ENCODE measurements at regions not wholly inside any gene's neighbourhood (a gene's known extent, or its start where the extent isn't known, plus 50 kb on each side); places are given as distances from the start of the nearest gene placed in this dataset.

DNA sequence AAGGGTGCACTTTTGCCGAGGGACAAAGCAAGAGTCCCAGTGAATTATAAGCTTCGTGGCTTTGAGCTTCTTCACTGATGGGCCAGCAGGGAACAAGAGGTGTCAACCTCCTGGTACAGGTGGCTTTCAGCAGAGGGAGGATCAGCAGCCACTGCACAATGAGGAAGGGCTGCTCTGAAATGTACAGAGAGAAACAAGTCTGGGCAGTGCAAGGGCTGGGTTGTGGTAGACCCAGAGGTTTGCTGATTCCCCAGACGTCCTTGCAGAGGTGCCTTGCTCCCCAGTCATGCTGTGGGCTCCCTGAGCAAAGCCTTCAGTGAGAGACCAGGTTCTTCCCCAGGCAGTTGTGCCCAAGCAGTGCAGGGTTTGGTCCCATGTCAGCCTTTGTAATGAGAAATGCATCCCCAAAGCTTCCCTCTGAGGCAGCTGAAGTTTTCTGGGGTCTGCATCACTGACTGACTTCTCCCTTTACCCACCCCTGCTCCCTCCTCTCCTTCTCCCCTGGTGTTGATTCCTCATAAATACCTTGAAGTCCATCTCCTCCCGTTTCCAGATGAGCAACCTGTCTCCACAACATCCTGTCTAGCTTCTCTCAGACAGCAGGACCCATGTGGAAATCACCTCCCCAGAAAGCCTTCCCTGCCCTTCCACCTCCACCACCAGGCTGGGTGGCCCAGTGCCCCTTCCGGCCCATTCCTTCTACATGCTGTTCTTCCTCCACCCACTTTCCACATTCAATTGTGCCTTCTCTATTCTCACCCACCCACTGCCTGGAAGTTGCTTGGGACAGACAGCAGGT lies 599.6 kb upstream of the ADAMTS16 start:
- DNase-seq: no peak

GRCh38 chr5:4541334-4541733 lies 598.8 kb upstream of the ADAMTS16 start:
- no peak for DNase-seq

- DNase-seq: no peak
Measured at GRCh38 chr5:4542145-4542778, 597.9 kb upstream of the ADAMTS16 start.

GRCh38 chr5:4544049-4544670 lies 596.0 kb upstream of the ADAMTS16 start:
- DNase-seq: no peak

GRCh38 chr5:4547547-4547946 lies 592.6 kb upstream of the ADAMTS16 start:
- DNase-seq: no peak

GRCh38 chr5:4548341-4548740 lies 591.8 kb upstream of the ADAMTS16 start:
- no peak for DNase-seq

- no peak for DNase-seq
Measured at GRCh38 chr5:4549351-4549750, 590.8 kb upstream of the ADAMTS16 start.

DNA sequence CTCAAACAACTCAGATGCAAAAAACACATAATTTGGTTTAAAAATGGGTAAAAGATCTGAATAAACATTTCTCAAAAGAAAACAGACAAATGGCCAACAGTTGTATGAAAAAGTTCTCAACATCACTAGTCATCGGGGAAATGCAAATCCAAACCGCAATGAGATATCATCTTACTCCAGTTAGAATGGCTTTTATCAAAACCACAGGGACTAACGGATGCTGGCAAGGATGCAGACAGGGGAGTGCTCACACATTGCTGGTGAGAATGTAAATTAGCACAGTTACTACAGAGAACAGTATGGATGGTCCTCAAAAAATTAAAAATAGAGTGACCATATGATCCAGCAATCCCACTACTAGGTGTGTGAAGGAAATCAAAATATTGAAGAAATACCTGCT lies 589.1 kb upstream of the ADAMTS16 start:
- DNase-seq: no peak

GRCh38 chr5:4553130-4553529 lies 587.0 kb upstream of the ADAMTS16 start:
- DNase-seq: no peak

- no peak for DNase-seq
Measured at GRCh38 chr5:4553978-4554377, 586.2 kb upstream of the ADAMTS16 start.

DNA sequence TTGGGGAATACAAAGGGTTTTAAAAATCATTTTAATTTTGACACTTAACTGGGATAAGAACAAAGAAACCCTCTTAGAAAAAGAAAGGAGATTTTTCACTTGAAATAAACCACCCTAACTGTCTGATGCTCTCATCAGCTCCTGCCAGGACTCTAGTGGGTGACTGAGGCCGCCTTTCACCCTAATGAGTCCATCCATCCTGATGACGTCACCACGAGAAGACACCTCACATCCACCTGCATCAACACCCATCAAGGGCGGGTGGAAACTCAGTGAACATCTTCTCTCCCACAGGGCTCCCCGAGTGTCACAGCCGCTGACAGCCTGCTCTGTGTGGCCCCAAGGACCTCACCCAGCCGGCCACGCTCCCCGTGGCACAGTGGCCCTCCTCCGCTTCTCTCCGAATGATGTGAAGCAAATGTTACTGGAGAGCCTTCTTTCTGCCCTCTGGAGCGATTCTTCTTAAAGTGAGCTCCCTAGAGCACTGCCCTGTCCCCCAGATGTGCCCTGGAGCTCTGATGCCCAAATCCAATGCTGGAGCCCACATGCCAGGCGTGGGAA lies 584.3 kb upstream of the ADAMTS16 start:
- no peak for DNase-seq

- DNase-seq: no peak
Measured at GRCh38 chr5:4561403-4561802, 578.7 kb upstream of the ADAMTS16 start.

DNA sequence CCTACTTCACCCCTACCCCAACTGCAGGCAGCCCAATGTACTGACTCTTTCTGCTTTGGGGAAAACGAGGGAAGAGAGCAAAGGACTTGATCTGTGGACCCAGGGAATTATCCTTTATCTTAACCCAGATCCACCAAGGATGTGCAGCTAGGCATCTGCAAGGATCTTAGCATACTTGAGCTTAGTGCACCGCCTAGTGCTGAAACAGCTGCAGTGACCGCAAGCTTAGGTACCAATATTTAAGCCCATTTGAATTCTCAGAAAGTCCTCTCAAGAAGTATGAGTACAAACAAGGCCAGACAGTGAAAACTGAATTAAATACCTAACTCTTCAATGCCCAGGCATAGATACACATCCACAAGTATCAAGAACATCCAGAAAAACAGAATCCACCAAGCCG lies 576.7 kb upstream of the ADAMTS16 start:
- no peak for DNase-seq

DNA sequence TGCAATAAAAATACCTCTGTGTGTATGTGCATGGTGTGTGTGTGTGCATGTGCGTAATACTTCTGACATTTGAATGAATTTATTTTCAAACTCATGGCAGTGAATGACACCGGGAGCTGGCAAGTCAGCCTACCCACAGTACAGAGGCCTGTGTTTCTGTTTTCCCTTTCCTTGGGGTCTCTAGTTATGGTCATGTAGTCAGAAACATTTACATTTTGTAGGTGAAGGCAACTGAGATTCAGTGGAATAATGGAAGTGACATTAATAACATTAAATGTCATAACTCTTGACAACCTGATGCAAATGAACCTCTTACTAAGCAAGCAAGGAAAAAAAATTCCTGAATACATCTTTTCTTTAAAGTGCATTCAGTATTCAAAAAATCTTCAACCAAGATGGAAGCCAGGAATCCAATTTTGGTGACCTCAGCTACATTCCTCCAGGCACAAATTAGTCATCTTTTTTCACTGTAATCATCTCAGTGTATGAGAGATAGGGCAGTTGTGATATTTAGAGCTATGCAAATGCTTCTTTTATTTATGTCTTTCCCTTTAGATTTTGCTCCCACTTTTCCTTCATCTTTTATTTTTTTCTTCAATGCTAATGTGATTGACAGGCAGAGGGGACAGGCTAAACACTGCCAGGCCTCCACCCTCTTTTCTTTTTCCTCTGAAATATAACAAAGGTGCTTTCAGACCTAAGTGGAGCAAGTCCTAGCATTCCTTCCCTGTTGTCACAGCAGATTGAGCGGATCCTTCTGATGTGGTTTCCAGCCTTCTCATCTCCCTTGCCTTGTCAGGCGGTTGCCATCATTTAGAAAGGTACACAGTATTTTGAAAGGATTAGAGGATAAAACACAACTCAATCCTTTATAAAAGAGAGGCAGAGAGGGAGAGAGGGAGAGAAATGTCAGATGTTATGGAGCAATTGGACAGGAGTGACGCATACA lies 569.8 kb upstream of the ADAMTS16 start:
- no peak for DNase-seq

DNA sequence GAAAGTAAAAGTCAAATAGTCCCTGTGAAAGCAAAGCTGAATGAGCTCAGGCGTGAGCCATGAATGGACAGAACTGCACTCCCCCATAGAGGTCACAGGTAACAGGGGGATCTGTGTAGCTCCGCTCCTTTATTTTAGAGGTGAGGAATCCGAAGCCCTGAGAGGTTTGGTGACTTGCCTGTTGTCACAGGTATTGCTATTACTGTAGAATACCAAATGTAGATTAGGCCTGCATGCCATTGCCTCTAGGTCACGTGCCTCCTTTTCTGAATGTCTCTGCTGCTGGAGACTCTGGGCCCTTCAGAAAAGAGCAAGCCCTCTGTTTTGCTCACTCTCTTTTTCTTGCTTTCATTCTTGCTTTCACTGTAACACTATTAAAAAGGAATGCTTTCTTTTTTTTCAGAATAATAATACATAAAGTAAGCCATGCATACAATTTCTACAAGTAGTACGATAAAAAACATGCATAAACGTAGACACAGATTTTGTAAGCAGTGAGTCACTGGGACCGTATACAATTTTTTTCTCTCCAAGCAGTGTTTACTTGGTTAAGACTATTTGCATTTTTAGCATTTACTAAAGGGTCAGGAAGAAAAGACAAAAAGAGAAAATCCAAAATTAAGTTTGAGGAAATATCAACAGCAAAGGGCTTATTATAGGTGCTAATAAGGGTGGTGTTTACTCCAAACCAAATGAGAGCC lies 568.7 kb upstream of the ADAMTS16 start:
- DNase-seq: no peak

GRCh38 chr5:4572311-4573100 lies 567.6 kb upstream of the ADAMTS16 start:
- DNase-seq: no peak

DNA sequence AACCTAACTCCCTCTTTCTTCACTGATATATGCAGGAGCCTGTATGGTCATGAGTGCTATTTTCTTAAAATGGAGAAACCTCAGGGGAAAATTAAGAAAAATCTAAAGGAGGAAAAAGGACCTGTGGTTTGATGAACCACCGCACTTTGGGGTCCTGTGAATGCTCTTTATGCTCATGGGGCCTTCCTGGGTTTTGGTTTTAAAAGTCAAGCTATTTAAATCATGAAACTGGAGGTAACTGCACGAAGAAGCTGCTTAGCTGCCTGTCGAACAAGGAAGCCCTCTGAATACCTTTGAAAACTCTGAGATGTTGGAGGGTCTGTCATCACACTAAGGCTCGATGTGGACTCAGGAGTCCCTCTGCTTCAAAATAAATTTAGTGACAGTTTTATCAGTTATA lies 564.5 kb upstream of the ADAMTS16 start:
- no peak for DNase-seq

- no peak for DNase-seq
Measured at GRCh38 chr5:4576161-4576748, 563.9 kb upstream of the ADAMTS16 start.

DNA sequence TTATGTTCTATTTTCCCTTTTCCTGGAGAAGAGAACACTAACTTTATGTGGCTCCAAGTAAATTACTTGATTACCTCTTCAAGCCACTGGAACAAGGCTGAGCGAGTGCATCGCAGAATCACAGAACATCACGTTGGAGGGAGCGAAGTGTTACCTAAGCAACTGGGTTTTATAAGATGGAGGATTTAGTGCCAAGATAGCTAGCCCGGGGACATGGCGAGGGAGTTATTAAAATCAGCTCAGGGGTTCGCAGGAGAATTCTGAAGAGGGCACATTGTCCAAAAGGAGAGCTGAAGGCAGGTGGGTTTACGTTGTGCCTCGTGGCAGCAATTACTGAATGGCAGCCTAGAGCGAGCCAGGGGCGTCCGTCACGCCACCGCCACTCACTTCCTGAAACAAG lies 563.2 kb upstream of the ADAMTS16 start:
- DNase-seq: no peak

DNA sequence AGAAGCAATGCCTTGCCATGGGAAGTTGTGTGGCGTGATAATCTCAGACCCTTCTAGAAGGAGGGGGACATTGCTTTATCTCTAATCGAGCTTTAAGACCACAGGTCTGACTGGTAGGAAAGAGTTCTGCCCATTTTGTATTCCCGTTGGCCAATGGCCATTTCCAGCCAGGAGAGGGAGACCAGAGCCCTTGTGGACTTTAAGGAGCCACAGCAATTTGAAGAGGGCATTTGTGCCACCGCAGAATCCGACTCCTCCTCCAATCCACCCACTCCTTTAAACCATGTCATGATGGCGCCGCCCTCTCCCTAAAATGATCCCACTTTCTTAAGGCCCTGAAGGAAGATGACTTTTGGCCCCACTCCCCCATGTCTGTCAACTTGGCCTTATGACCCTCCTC lies 560.5 kb upstream of the ADAMTS16 start:
- DNase-seq: no peak

GRCh38 chr5:4580772-4581171 lies 559.4 kb upstream of the ADAMTS16 start:
- DNase-seq: no peak
